ENCODE measurements at regions not wholly inside any gene's neighbourhood (a gene's known extent, or its start where the extent isn't known, plus 50 kb on each side); places are given as distances from the start of the nearest gene placed in this dataset.

- H3K9me3 ChIP-seq (ENCODE audit: low read depth, low read length, poor library complexity, severe bottlenecking) = peaks cover 7% of the 10 kb centered on the region
- TF ChIP-seq CTCF (conservative IDR thresholded peaks at IDR 0.05; ENCODE audit: low read depth, low read length) = no peak
- no peak for TF ChIP-seq EZH2 (IDR thresholded peaks at IDR 0.05; ENCODE audit: borderline replicate concordance, low read depth, low read length, poor library complexity, severe bottlenecking)
- ChIA-PET CTCF (no interaction called here), POLR2A (ENCODE audit: low non-redundant PET) (no interaction called here)
- no TSS peak for BruUV-seq (replicated peaks)
- DNase-seq (ENCODE audit: low spot score) = no peak
- H3K4me3 ChIP-seq (ENCODE audit: low read depth, low read length, poor library complexity, severe bottlenecking) = no peak overlapping the region
- no peak overlapping the region for H3K27ac ChIP-seq (ENCODE audit: low read depth, low read length, poor library complexity, severe bottlenecking)
- intact Hi-C loops (cut with micrococcal nuclease; ENCODE audit: unreplicated experiment) = no loop called here
- no peaks in the 10 kb centered on the region for H3K36me3 ChIP-seq (ENCODE audit: insufficient read depth, low read length, poor library complexity, severe bottlenecking)
- H3K27me3 ChIP-seq (replicated peaks; ENCODE audit: insufficient read depth, low read depth, low read length, poor library complexity) = no peaks in the 10 kb centered on the region
- no peaks in the 10 kb centered on the region for H3K4me1 ChIP-seq (ENCODE audit: insufficient read depth, low read length, poor library complexity, severe bottlenecking)
These were observed 103.7 kb upstream of the TENT5D start for GRCh38 chrX:80316526-80316925.

- H3K27ac ChIP-seq (ENCODE audit: low read depth, low read length, poor library complexity, severe bottlenecking) = no peak overlapping the region
- ChIA-PET CTCF (no interaction called here), POLR2A (ENCODE audit: low non-redundant PET) (no interaction called here)
- H3K9me3 ChIP-seq (ENCODE audit: low read depth, low read length, poor library complexity, severe bottlenecking) = peaks cover 4% of the 10 kb centered on the region
- DNase-seq (ENCODE audit: low spot score) = no peak
- no peaks in the 10 kb centered on the region for H3K27me3 ChIP-seq (replicated peaks; ENCODE audit: insufficient read depth, low read depth, low read length, poor library complexity)
- BruUV-seq (replicated peaks) = no TSS peak
- no peak for TF ChIP-seq EZH2 (IDR thresholded peaks at IDR 0.05; ENCODE audit: borderline replicate concordance, low read depth, low read length, poor library complexity, severe bottlenecking)
- TF ChIP-seq CTCF (conservative IDR thresholded peaks at IDR 0.05; ENCODE audit: low read depth, low read length) = no peak
- intact Hi-C loops (cut with micrococcal nuclease; ENCODE audit: unreplicated experiment) = no loop called here
- H3K4me1 ChIP-seq (ENCODE audit: insufficient read depth, low read length, poor library complexity, severe bottlenecking) = no peaks in the 10 kb centered on the region
- H3K36me3 ChIP-seq (ENCODE audit: insufficient read depth, low read length, poor library complexity, severe bottlenecking) = no peaks in the 10 kb centered on the region
- no peak overlapping the region for H3K4me3 ChIP-seq (ENCODE audit: low read depth, low read length, poor library complexity, severe bottlenecking)
These were observed 102.6 kb upstream of the TENT5D start for GRCh38 chrX:80317646-80318045.

- no peak for TF ChIP-seq CTCF (conservative IDR thresholded peaks at IDR 0.05; ENCODE audit: low read depth, low read length)
- TF ChIP-seq EZH2 (IDR thresholded peaks at IDR 0.05; ENCODE audit: borderline replicate concordance, low read depth, low read length, poor library complexity, severe bottlenecking) = no peak
- no TSS peak for BruUV-seq (replicated peaks)
These were observed 89.0 kb upstream of the TENT5D start for GRCh38 chrX:80331285-80331684.

More at GRCh38 chrX:80331285-80331684, 89.0 kb upstream of the TENT5D start:
- ChIA-PET CTCF (no interaction called here), POLR2A (ENCODE audit: low non-redundant PET) (no interaction called here)
- H3K4me3 ChIP-seq (ENCODE audit: low read depth, low read length, poor library complexity, severe bottlenecking) = no peak overlapping the region
- no peak overlapping the region for H3K27ac ChIP-seq (ENCODE audit: low read depth, low read length, poor library complexity, severe bottlenecking)
- DNase-seq (ENCODE audit: low spot score) = no peak
- H3K4me1 ChIP-seq (ENCODE audit: insufficient read depth, low read length, poor library complexity, severe bottlenecking) = no peaks in the 10 kb centered on the region
- H3K27me3 ChIP-seq (replicated peaks; ENCODE audit: insufficient read depth, low read depth, low read length, poor library complexity) = no peaks in the 10 kb centered on the region
- intact Hi-C loops (cut with micrococcal nuclease; ENCODE audit: unreplicated experiment) = no loop called here
- no peaks in the 10 kb centered on the region for H3K9me3 ChIP-seq (ENCODE audit: low read depth, low read length, poor library complexity, severe bottlenecking)
- H3K36me3 ChIP-seq (ENCODE audit: insufficient read depth, low read length, poor library complexity, severe bottlenecking) = no peaks in the 10 kb centered on the region

Measured in A673 (cell line).